ENCODE measurements at regions not wholly inside any gene's neighbourhood (a gene's known extent, or its start where the extent isn't known, plus 50 kb on each side); places are given as distances from the start of the nearest gene placed in this dataset.
"Not testable (repeated sequence)": the region's sequence is repeated elsewhere in the genome, so short reads cannot be mapped to it uniquely, and the experiment has no call there.

- Histone ChIP-seq H3K9ac (ENCODE audit: low read length) (no peak overlapping the region), H3K27ac (ENCODE audit: low read depth, low read length, poor library complexity, severe bottlenecking) (no peak overlapping the region)
These were observed 124.9 kb downstream of the B3GNT2 start for GRCh38 chr2:62320657-62321357.

GRCh38 chr2:62320137-62320536 lies 124.2 kb downstream of the B3GNT2 start:
- H4K20me1 ChIP-seq (ENCODE audit: insufficient read depth, low read length); H3K79me2 ChIP-seq (ENCODE audit: insufficient read depth, low read length); H3F3A ChIP-seq (ENCODE audit: insufficient read depth, low read length); H2AFZ ChIP-seq (ENCODE audit: low read length); H3K27me3 ChIP-seq (ENCODE audit: insufficient read depth, low read length); H3K36me3 ChIP-seq (ENCODE audit: insufficient read depth, low read length); H3K27ac ChIP-seq (ENCODE audit: low read depth, low read length, poor library complexity, severe bottlenecking); H3K9me3 ChIP-seq (ENCODE audit: low read length); H3K4me3 ChIP-seq (ENCODE audit: low read depth, low read length, poor library complexity, severe bottlenecking); H3K4me2 ChIP-seq (ENCODE audit: low read length); H3K9me2 ChIP-seq (ENCODE audit: low read depth, low read length); H3K9ac ChIP-seq (ENCODE audit: low read length): not testable (repeated sequence)
- H3K4me1 ChIP-seq (ENCODE audit: insufficient read depth, low read length, severe bottlenecking) = peaks cover 21% of the 10 kb centered on the region

More at GRCh38 chr2:62320657-62321357, 124.9 kb downstream of the B3GNT2 start:
- Histone ChIP-seq H3K9me2 (ENCODE audit: low read depth, low read length) (no peaks in the 10 kb centered on the region), H3K9me3 (ENCODE audit: low read length) (peaks cover 8% of the 10 kb centered on the region; the same call in 1 of the 2 replicates), H3K36me3 (ENCODE audit: insufficient read depth, low read length) (no peaks in the 10 kb centered on the region), H4K20me1 (ENCODE audit: insufficient read depth, low read length) (no peaks in the 10 kb centered on the region), H2AFZ (ENCODE audit: low read length) (no peak overlapping the region), H3K27me3 (ENCODE audit: insufficient read depth, low read length) (no peaks in the 10 kb centered on the region), H3K4me1 (ENCODE audit: insufficient read depth, low read length, severe bottlenecking) (peaks cover 21% of the 10 kb centered on the region), H3F3A (ENCODE audit: insufficient read depth, low read length) (no peaks in the 10 kb centered on the region), H3K4me2 (ENCODE audit: low read length) (no peak overlapping the region), H3K79me2 (ENCODE audit: insufficient read depth, low read length) (no peaks in the 10 kb centered on the region), H3K4me3 (ENCODE audit: low read depth, low read length, poor library complexity, severe bottlenecking) (no peak overlapping the region)
- TF ChIP-seq CTCF (IDR thresholded peaks at IDR 0.05; ENCODE audit: low read length) = no peak
- no peak for TF ChIP-seq EZH2 (IDR thresholded peaks at IDR 0.05; ENCODE audit: borderline replicate concordance, low read length)

GRCh38 chr2:62319070-62319469 lies 123.2 kb downstream of the B3GNT2 start:
- TF ChIP-seq CTCF (IDR thresholded peaks at IDR 0.05; ENCODE audit: low read length) (no peak), EZH2 (IDR thresholded peaks at IDR 0.05; ENCODE audit: borderline replicate concordance, low read length) (no peak)
- Histone ChIP-seq H3K9ac (ENCODE audit: low read length) (no peak overlapping the region), H3K36me3 (ENCODE audit: insufficient read depth, low read length) (no peaks in the 10 kb centered on the region), H4K20me1 (ENCODE audit: insufficient read depth, low read length) (no peaks in the 10 kb centered on the region), H3F3A (ENCODE audit: insufficient read depth, low read length) (no peaks in the 10 kb centered on the region), H3K4me1 (ENCODE audit: insufficient read depth, low read length, severe bottlenecking) (peaks cover 25% of the 10 kb centered on the region), H3K4me2 (ENCODE audit: low read length) (no peak overlapping the region), H3K27me3 (ENCODE audit: insufficient read depth, low read length) (no peaks in the 10 kb centered on the region), H3K9me3 (ENCODE audit: low read length) (no peaks in the 10 kb centered on the region), H3K27ac (ENCODE audit: low read depth, low read length, poor library complexity, severe bottlenecking) (no peak overlapping the region), H3K9me2 (ENCODE audit: low read depth, low read length) (no peaks in the 10 kb centered on the region), H2AFZ (ENCODE audit: low read length) (0 out of 2 replicates have a peak overlapping the region, but pooled peaks have one; percentile 56), H3K4me3 (ENCODE audit: low read depth, low read length, poor library complexity, severe bottlenecking) (no peak overlapping the region), H3K79me2 (ENCODE audit: insufficient read depth, low read length) (no peaks in the 10 kb centered on the region)

GRCh38 chr2:62315476-62315875 lies 119.6 kb downstream of the B3GNT2 start:
- H3K27ac ChIP-seq (ENCODE audit: low read depth, low read length, poor library complexity, severe bottlenecking) = no peak overlapping the region
- H3K4me2 ChIP-seq (ENCODE audit: low read length) = no peak overlapping the region
- H3K36me3 ChIP-seq (ENCODE audit: insufficient read depth, low read length) = no peaks in the 10 kb centered on the region
- H3K79me2 ChIP-seq (ENCODE audit: insufficient read depth, low read length) = no peaks in the 10 kb centered on the region
- no peaks in the 10 kb centered on the region for H3F3A ChIP-seq (ENCODE audit: insufficient read depth, low read length)
- no peak overlapping the region for H3K9ac ChIP-seq (ENCODE audit: low read length)
- no peaks in the 10 kb centered on the region for H4K20me1 ChIP-seq (ENCODE audit: insufficient read depth, low read length)
- TF ChIP-seq CTCF (IDR thresholded peaks at IDR 0.05; ENCODE audit: low read length) (no peak), EZH2 (IDR thresholded peaks at IDR 0.05; ENCODE audit: borderline replicate concordance, low read length) (no peak)
- H3K4me3 ChIP-seq (ENCODE audit: low read depth, low read length, poor library complexity, severe bottlenecking) = no peak overlapping the region
- peaks cover 19% of the 10 kb centered on the region for H3K4me1 ChIP-seq (ENCODE audit: insufficient read depth, low read length, severe bottlenecking)
- H3K27me3 ChIP-seq (ENCODE audit: insufficient read depth, low read length) = no peaks in the 10 kb centered on the region
- H2AFZ ChIP-seq (ENCODE audit: low read length) = no peak overlapping the region
- H3K9me3 ChIP-seq (ENCODE audit: low read length) = no peaks in the 10 kb centered on the region
- H3K9me2 ChIP-seq (ENCODE audit: low read depth, low read length) = no peaks in the 10 kb centered on the region

Data from OCI-LY1 (cell line).